MM.1S (cell line): ENCODE measurements at regions not wholly inside any gene's neighbourhood (a gene's known extent, or its start where the extent isn't known, plus 50 kb on each side); places are given as distances from the start of the nearest gene placed in this dataset.

Experiments
- EZH2 ChIP-seq: fragments of 300-600 bp; sonication (generic); optimal IDR thresholded peaks from 2 replicates; pipeline ENCODE3; 2017; ENCODE audit warnings: low read depth, mild to moderate bottlenecking, antibody characterized with exemption, low read length, mixed read lengths
- EZH2phosphoT487 ChIP-seq: fragments of 300-600 bp; sonication (generic); IDR thresholded peaks from 2 replicates; pipeline ENCODE4 v1.6.1; 2018; ENCODE audit warnings: antibody characterized with exemption, low read length
- TF ChIP-seq, protein P1 (sequence below): fragments of 300-600 bp; sonication (generic); IDR thresholded peaks from 2 replicates; pipeline ENCODE4 v1.5.1; 2016; ENCODE audit warnings: antibody characterized with exemption, low read length, mixed read lengths

- TF ChIP-seq, protein P1, sequence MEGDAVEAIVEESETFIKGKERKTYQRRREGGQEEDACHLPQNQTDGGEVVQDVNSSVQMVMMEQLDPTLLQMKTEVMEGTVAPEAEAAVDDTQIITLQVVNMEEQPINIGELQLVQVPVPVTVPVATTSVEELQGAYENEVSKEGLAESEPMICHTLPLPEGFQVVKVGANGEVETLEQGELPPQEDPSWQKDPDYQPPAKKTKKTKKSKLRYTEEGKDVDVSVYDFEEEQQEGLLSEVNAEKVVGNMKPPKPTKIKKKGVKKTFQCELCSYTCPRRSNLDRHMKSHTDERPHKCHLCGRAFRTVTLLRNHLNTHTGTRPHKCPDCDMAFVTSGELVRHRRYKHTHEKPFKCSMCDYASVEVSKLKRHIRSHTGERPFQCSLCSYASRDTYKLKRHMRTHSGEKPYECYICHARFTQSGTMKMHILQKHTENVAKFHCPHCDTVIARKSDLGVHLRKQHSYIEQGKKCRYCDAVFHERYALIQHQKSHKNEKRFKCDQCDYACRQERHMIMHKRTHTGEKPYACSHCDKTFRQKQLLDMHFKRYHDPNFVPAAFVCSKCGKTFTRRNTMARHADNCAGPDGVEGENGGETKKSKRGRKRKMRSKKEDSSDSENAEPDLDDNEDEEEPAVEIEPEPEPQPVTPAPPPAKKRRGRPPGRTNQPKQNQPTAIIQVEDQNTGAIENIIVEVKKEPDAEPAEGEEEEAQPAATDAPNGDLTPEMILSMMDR, result no peak
- TF ChIP-seq EZH2phosphoT487, result no peak
- no peak for TF ChIP-seq EZH2
Observed at GRCh38 chr20:20836836-20837235, 124.4 kb upstream of the RALGAPA2 start.
